Endothelial cell of umbilical vein (primary cell): ENCODE measurements at regions not wholly inside any gene's neighbourhood (a gene's known extent, or its start where the extent isn't known, plus 50 kb on each side); places are given as distances from the start of the nearest gene placed in this dataset.

ENCODE experiments used
- BruUV-seq: library from RNA; stranded (reverse); fragments of 400-500 nt; replicated peaks from 2 replicates; lab custom pipeline; 2021; lab: Mats Ljungman, UMichigan
- CTCF ChIA-PET: fragments of 300-600, 350-600 bp; sonication (Branson Sonifier 250); formaldehyde crosslinking; loops from one replicate; lab custom pipeline; 2021; ENCODE audit warnings: antibody characterized with exemption, inconsistent platforms; lab: Charles Lee
- POLR2A ChIA-PET: fragments of 300-600, 350-600 bp; sonication (Branson Sonifier 250); formaldehyde crosslinking; loops from one replicate; lab custom pipeline; 2021; ENCODE audit warnings: antibody characterized with exemption, inconsistent platforms; lab: Charles Lee
- DNase-seq: peaks from one replicate; pipeline ENCODE4 v3.0.0-alpha.2; 2011; ENCODE audit warnings: low read depth, low spot score
- FAIRE-seq: peaks from 2 replicates; lab custom pipeline; 2011; peaks lifted over from hg19 to GRCh38; lab: Jason Lieb, UNC
- H2AFZ ChIP-seq: 2 replicates; pipeline ENCODE4 v1.6.0; 2012; ENCODE audit warnings: low read depth, low read length, control low read depth, inconsistent platforms
- H3K27ac ChIP-seq: 2 replicates; pipeline ENCODE4 v1.5.1; 2011; ENCODE audit warnings: low read depth, mild to moderate bottlenecking, control low read depth, low read length, moderate library complexity; ENCODE audit not compliant: insufficient read depth
- H3K27me3 ChIP-seq, 2 experiments: 2 replicates each; pipeline versions ENCODE4 v1.6.0 to v1.6.1; 2011; ENCODE audit warnings: low read length in 2 of 2, mixed read lengths in 1 of 2; ENCODE audit not compliant: control insufficient read depth in 2 of 2, insufficient read depth in 2 of 2
- H3K36me3 ChIP-seq, 2 experiments: 2 replicates in 1 of 2; 3 replicates in 1 of 2; pipeline ENCODE4 v1.5.1; 2011; ENCODE audit warnings: low read length in 2 of 2, mild to moderate bottlenecking in 1 of 2, moderate library complexity in 1 of 2; ENCODE audit not compliant: control insufficient read depth in 2 of 2, insufficient read depth in 2 of 2; ENCODE audit errors: extremely low read depth in 1 of 2
- H3K4me1 ChIP-seq: 3 replicates; pipeline ENCODE4 v1.5.1; 2011; ENCODE audit warnings: mild to moderate bottlenecking, low read length; ENCODE audit not compliant: control insufficient read depth, insufficient read depth; ENCODE audit errors: extremely low read depth
- H3K4me2 ChIP-seq: 2 replicates; pipeline ENCODE4 v1.6.1; 2011; ENCODE audit warnings: low read length, control low read depth, mixed read lengths; ENCODE audit not compliant: insufficient read depth
- H3K4me3 ChIP-seq, 3 experiments: fragments of 200-600 bp in 1 of 3; sonication (generic), shearing (Covaris generic) in 1 of 3; replicated peaks in 1 of 3; 2 replicates each; pipeline ENCODE4 v1.5.1; 2011 to 2016; ENCODE audit warnings: control low read depth in 3 of 3, low read length in 3 of 3, mild to moderate bottlenecking in 2 of 3, inconsistent platforms in 1 of 3, low read depth in 1 of 3, moderate library complexity in 1 of 3; ENCODE audit not compliant: insufficient read depth in 1 of 3
- H3K79me2 ChIP-seq: 2 replicates; pipeline ENCODE4 v1.6.0; 2012; ENCODE audit warnings: low read length, inconsistent platforms; ENCODE audit not compliant: control insufficient read depth, insufficient read depth
- H3K9ac ChIP-seq: replicated peaks from 2 replicates; pipeline ENCODE3; 2011; ENCODE audit warnings: low read length, control low read depth; ENCODE audit not compliant: insufficient read depth; ENCODE audit errors: extremely low read depth
- H3K9me1 ChIP-seq: replicated peaks from 3 replicates; pipeline ENCODE4 v1.6.0; 2011; ENCODE audit warnings: mild to moderate bottlenecking, low read length; ENCODE audit not compliant: control insufficient read depth, insufficient read depth; ENCODE audit errors: extremely low read depth
- H3K9me3 ChIP-seq: replicated peaks from 2 replicates; pipeline ENCODE4 v1.5.1; 2012; ENCODE audit warnings: low read length, inconsistent platforms; ENCODE audit not compliant: control insufficient read depth, insufficient read depth
- H4K20me1 ChIP-seq: replicated peaks from 2 replicates; pipeline ENCODE3; 2011; ENCODE audit warnings: mild to moderate bottlenecking, low read length; ENCODE audit not compliant: control insufficient read depth, insufficient read depth; ENCODE audit errors: extremely low read depth
- CTCF ChIP-seq, 2 donors: IDR thresholded peaks; 1 replicate in 1 of 2; 2 replicates in 1 of 2; pipeline ENCODE4 v1.5.1; 2011; ENCODE audit warnings: low read length in 2 of 2, mild to moderate bottlenecking in 2 of 2, moderate library complexity in 2 of 2, control low read depth in 1 of 2, inconsistent platforms in 1 of 2, low read depth in 1 of 2; ENCODE audit not compliant: insufficient read depth in 1 of 2; ENCODE audit errors: extremely low read depth in 1 of 2
- EZH2 ChIP-seq: IDR thresholded peaks from 2 replicates; pipeline ENCODE4 v1.6.1; 2012; ENCODE audit warnings: borderline replicate concordance, low read depth, mild to moderate bottlenecking, moderate library complexity, low read length, inconsistent platforms; ENCODE audit not compliant: severe bottlenecking
- FOS ChIP-seq: IDR thresholded peaks from 2 replicates; pipeline ENCODE4 v1.6.1; 2011; ENCODE audit warnings: mild to moderate bottlenecking, low read length, moderate library complexity, borderline replicate concordance; ENCODE audit not compliant: insufficient read depth
- GATA2 ChIP-seq: IDR thresholded peaks from 2 replicates; pipeline ENCODE4 v1.7.0; 2011; ENCODE audit warnings: low read depth, mild to moderate bottlenecking, moderate library complexity, mixed read lengths, low read length; ENCODE audit not compliant: insufficient read length, insufficient read depth
- JUN ChIP-seq: IDR thresholded peaks from 2 replicates; pipeline ENCODE4 v1.6.1; 2011; ENCODE audit warnings: borderline replicate concordance, low read depth; ENCODE audit not compliant: insufficient read length, insufficient read depth
- MAX ChIP-seq: IDR thresholded peaks from 2 replicates; pipeline ENCODE4 v1.6.1; 2011; ENCODE audit not compliant: insufficient read depth, insufficient read length
- MYC ChIP-seq: IDR thresholded peaks from one replicate; pipeline ENCODE4 v1.6.1; 2011; ENCODE audit warnings: mild to moderate bottlenecking, low read depth, low read length
- POLR2A ChIP-seq: IDR thresholded peaks from 2 replicates; pipeline ENCODE4 v1.6.1; 2012; ENCODE audit warnings: low read depth, mild to moderate bottlenecking, control low read depth, low read length
- POLR2AphosphoS5 ChIP-seq: IDR thresholded peaks from 2 replicates; pipeline ENCODE4 v1.6.1; 2012; ENCODE audit warnings: low read depth, mild to moderate bottlenecking, control low read depth, low read length, moderate library complexity; ENCODE audit not compliant: insufficient read depth
- dilution Hi-C: fragments of 300-500 bp; cut with MboI; formaldehyde crosslinking; loops from one replicate; pipeline ENCODE4 v1.15.0; 2019; ENCODE audit warnings: low sequenced_read_pairs; ENCODE audit not compliant: extremely low pct_ligation_motif_present
- intact Hi-C: fragments of 100-400 bp; cut with micrococcal nuclease; formaldehyde crosslinking; loops from one replicate; pipeline ENCODE4 v1.10.0; 2022

- H3K9me3 ChIP-seq: peaks cover 4% of the 10 kb centered on the region
- H3K4me1 ChIP-seq: no peaks in the 10 kb centered on the region
- no peaks in the 10 kb centered on the region for H3K79me2 ChIP-seq
- DNase-seq (no peak), FAIRE-seq (no peak)
- no peaks in the 10 kb centered on the region for H3K36me3 ChIP-seq
- H3K9ac ChIP-seq: no peak overlapping the region
- H3K9me1 ChIP-seq: no peaks in the 10 kb centered on the region
- H3K27ac ChIP-seq: no peak overlapping the region
- no peak overlapping the region for H2AFZ ChIP-seq
- H4K20me1 ChIP-seq: no peaks in the 10 kb centered on the region
- no peak overlapping the region for H3K4me2 ChIP-seq
- H3K4me3 ChIP-seq: no peak overlapping the region
- no peak for TF ChIP-seq EZH2
- no peak for TF ChIP-seq GATA2
- TF ChIP-seq JUN: no peak
- TF ChIP-seq MYC: no peak
- no peak for TF ChIP-seq POLR2A
- no peak for TF ChIP-seq MAX
- TF ChIP-seq CTCF (IDR thresholded peaks at IDR 0.05; ENCODE audit: extremely low read depth in 1 of 2, insufficient read depth in 1 of 2, low read depth in 1 of 2, low read length in 2 of 2): no peak
- no peak for TF ChIP-seq POLR2AphosphoS5
- TF ChIP-seq FOS: no peak
- ChIA-PET POLR2A (no interaction called here), CTCF (no interaction called here)
- H3K27me3 ChIP-seq: no peaks in the 10 kb centered on the region
- dilution Hi-C loops: no loop called here
- intact Hi-C loops: no loop called here
- BruUV-seq: no TSS peak
Measured at GRCh38 chr2:79432731-79433146, 80.1 kb upstream of the CTNNA2 start.
